ENCODE measurements at regions not wholly inside any gene's neighbourhood (a gene's known extent, or its start where the extent isn't known, plus 50 kb on each side); places are given as distances from the start of the nearest gene placed in this dataset.

DNA sequence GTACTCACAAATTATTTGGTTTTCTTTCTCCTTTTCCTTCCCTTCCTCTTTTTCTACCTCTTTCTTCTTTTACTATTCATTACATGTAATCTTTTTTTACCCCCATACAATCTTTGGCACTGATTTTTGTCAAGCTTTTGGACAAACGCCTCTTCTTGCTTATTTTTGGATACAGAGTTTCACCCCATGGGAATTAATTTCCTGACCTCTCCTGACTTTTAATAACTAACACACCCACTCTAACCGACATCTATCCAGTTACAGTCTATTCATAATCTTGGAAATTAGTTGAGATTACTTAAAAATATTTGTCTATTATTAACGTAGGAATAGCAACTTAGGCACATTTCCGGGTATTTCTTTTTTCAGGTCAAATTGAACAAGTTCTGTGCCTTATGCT lies 101.2 kb downstream of the HDGFL1 start:
- TF ChIP-seq, protein P1, sequence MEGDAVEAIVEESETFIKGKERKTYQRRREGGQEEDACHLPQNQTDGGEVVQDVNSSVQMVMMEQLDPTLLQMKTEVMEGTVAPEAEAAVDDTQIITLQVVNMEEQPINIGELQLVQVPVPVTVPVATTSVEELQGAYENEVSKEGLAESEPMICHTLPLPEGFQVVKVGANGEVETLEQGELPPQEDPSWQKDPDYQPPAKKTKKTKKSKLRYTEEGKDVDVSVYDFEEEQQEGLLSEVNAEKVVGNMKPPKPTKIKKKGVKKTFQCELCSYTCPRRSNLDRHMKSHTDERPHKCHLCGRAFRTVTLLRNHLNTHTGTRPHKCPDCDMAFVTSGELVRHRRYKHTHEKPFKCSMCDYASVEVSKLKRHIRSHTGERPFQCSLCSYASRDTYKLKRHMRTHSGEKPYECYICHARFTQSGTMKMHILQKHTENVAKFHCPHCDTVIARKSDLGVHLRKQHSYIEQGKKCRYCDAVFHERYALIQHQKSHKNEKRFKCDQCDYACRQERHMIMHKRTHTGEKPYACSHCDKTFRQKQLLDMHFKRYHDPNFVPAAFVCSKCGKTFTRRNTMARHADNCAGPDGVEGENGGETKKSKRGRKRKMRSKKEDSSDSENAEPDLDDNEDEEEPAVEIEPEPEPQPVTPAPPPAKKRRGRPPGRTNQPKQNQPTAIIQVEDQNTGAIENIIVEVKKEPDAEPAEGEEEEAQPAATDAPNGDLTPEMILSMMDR (CRISPR knock-in tag; IDR thresholded peaks at IDR 0.05), result no peak
- TF ChIP-seq, protein P2, sequence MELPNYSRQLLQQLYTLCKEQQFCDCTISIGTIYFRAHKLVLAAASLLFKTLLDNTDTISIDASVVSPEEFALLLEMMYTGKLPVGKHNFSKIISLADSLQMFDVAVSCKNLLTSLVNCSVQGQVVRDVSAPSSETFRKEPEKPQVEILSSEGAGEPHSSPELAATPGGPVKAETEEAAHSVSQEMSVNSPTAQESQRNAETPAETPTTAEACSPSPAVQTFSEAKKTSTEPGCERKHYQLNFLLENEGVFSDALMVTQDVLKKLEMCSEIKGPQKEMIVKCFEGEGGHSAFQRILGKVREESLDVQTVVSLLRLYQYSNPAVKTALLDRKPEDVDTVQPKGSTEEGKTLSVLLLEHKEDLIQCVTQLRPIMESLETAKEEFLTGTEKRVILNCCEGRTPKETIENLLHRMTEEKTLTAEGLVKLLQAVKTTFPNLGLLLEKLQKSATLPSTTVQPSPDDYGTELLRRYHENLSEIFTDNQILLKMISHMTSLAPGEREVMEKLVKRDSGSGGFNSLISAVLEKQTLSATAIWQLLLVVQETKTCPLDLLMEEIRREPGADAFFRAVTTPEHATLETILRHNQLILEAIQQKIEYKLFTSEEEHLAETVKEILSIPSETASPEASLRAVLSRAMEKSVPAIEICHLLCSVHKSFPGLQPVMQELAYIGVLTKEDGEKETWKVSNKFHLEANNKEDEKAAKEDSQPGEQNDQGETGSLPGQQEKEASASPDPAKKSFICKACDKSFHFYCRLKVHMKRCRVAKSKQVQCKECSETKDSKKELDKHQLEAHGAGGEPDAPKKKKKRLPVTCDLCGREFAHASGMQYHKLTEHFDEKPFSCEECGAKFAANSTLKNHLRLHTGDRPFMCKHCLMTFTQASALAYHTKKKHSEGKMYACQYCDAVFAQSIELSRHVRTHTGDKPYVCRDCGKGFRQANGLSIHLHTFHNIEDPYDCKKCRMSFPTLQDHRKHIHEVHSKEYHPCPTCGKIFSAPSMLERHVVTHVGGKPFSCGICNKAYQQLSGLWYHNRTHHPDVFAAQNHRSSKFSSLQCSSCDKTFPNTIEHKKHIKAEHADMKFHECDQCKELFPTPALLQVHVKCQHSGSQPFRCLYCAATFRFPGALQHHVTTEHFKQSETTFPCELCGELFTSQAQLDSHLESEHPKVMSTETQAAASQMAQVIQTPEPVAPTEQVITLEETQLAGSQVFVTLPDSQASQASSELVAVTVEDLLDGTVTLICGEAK (IDR thresholded peaks at IDR 0.05), result no peak
- TF ChIP-seq, protein P2 (CRISPR knock-in tag; IDR thresholded peaks at IDR 0.05), result no peak
- TF ChIP-seq, protein P3, sequence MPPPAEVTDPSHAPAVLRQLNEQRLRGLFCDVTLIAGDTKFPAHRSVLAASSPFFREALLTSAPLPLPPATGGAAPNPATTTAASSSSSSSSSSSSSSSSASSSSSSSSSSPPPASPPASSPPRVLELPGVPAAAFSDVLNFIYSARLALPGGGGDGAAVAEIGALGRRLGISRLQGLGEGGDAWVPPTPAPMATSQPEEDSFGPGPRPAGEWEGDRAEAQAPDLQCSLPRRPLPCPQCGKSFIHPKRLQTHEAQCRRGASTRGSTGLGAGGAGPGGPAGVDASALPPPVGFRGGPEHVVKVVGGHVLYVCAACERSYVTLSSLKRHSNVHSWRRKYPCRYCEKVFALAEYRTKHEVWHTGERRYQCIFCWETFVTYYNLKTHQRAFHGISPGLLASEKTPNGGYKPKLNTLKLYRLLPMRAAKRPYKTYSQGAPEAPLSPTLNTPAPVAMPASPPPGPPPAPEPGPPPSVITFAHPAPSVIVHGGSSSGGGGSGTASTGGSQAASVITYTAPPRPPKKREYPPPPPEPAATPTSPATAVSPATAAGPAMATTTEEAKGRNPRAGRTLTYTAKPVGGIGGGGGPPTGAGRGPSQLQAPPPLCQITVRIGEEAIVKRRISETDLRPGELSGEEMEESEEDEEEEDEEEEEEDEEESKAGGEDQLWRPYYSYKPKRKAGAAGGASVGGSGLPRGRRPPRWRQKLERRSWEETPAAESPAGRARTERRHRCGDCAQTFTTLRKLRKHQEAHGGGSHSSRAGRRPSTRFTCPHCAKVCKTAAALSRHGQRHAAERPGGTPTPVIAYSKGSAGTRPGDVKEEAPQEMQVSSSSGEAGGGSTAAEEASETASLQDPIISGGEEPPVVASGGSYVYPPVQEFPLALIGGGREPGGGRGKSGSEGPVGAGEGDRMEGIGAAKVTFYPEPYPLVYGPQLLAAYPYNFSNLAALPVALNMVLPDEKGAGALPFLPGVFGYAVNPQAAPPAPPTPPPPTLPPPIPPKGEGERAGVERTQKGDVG (CRISPR knock-in tag; IDR thresholded peaks at IDR 0.05; ENCODE audit: borderline replicate concordance), result no peak
- no peak for TF ChIP-seq NFIC (IDR thresholded peaks at IDR 0.05; ENCODE audit: low read length)

Measured in HepG2 (cell line).